Endothelial cell of umbilical vein (primary cell): ENCODE measurements at regions not wholly inside any gene's neighbourhood (a gene's known extent, or its start where the extent isn't known, plus 50 kb on each side); places are given as distances from the start of the nearest gene placed in this dataset.

Source experiments
- EZH2 ChIP-seq: IDR thresholded peaks from 2 replicates; pipeline ENCODE4 v1.6.1; 2012; ENCODE audit warnings: borderline replicate concordance, low read depth, mild to moderate bottlenecking, moderate library complexity, low read length, inconsistent platforms; ENCODE audit not compliant: severe bottlenecking
- FOS ChIP-seq: IDR thresholded peaks from 2 replicates; pipeline ENCODE4 v1.6.1; 2011; ENCODE audit warnings: mild to moderate bottlenecking, low read length, moderate library complexity, borderline replicate concordance; ENCODE audit not compliant: insufficient read depth
- JUN ChIP-seq: IDR thresholded peaks from 2 replicates; pipeline ENCODE4 v1.6.1; 2011; ENCODE audit warnings: borderline replicate concordance, low read depth; ENCODE audit not compliant: insufficient read length, insufficient read depth
- MAX ChIP-seq: IDR thresholded peaks from 2 replicates; pipeline ENCODE4 v1.6.1; 2011; ENCODE audit not compliant: insufficient read depth, insufficient read length
- MYC ChIP-seq: IDR thresholded peaks from one replicate; pipeline ENCODE4 v1.6.1; 2011; ENCODE audit warnings: mild to moderate bottlenecking, low read depth, low read length
- POLR2A ChIP-seq: IDR thresholded peaks from 2 replicates; pipeline ENCODE4 v1.6.1; 2012; ENCODE audit warnings: low read depth, mild to moderate bottlenecking, control low read depth, low read length
- POLR2AphosphoS5 ChIP-seq: IDR thresholded peaks from 2 replicates; pipeline ENCODE4 v1.6.1; 2012; ENCODE audit warnings: low read depth, mild to moderate bottlenecking, control low read depth, low read length, moderate library complexity; ENCODE audit not compliant: insufficient read depth
- TF ChIP-seq, protein P1 (sequence below), 2 donors: IDR thresholded peaks; 1 replicate in 1 of 2; 2 replicates in 1 of 2; pipeline ENCODE4 v1.5.1; 2011; ENCODE audit warnings: low read length in 2 of 2, mild to moderate bottlenecking in 2 of 2, moderate library complexity in 2 of 2, control low read depth in 1 of 2, inconsistent platforms in 1 of 2, low read depth in 1 of 2; ENCODE audit not compliant: insufficient read depth in 1 of 2; ENCODE audit errors: extremely low read depth in 1 of 2

DNA sequence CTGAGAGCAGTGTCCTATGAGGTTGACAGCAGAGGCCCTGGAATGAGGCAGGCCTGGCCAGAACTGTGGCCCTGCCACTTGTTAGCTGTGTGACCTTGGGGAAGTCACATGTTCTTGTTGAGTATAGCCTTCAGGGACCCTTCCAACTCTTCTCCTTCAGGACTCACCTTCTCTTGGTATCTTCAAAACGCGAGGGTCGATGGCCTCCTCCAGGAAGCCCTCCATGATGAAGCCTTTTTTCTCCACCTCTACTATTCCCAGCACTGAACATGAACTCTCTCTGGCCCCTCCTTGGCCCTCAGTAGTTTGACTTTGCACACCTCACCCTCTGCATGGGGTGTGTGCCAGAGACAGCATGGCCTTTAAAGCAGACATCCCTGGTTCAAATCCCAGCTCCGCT is 195.1 kb upstream of the LINGO1 start:
- TF ChIP-seq, protein P1, sequence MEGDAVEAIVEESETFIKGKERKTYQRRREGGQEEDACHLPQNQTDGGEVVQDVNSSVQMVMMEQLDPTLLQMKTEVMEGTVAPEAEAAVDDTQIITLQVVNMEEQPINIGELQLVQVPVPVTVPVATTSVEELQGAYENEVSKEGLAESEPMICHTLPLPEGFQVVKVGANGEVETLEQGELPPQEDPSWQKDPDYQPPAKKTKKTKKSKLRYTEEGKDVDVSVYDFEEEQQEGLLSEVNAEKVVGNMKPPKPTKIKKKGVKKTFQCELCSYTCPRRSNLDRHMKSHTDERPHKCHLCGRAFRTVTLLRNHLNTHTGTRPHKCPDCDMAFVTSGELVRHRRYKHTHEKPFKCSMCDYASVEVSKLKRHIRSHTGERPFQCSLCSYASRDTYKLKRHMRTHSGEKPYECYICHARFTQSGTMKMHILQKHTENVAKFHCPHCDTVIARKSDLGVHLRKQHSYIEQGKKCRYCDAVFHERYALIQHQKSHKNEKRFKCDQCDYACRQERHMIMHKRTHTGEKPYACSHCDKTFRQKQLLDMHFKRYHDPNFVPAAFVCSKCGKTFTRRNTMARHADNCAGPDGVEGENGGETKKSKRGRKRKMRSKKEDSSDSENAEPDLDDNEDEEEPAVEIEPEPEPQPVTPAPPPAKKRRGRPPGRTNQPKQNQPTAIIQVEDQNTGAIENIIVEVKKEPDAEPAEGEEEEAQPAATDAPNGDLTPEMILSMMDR (IDR thresholded peaks at IDR 0.05; ENCODE audit: extremely low read depth in 1 of 2, insufficient read depth in 1 of 2, low read depth in 1 of 2, low read length in 2 of 2), result no peak
- TF ChIP-seq POLR2A (no peak), JUN (no peak), FOS (no peak), POLR2AphosphoS5 (no peak), MAX (no peak), MYC (no peak), EZH2 (no peak)
